ENCODE measurements at regions not wholly inside any gene's neighbourhood (a gene's known extent, or its start where the extent isn't known, plus 50 kb on each side); places are given as distances from the start of the nearest gene placed in this dataset.
"Not testable (repeated sequence)": the region's sequence is repeated elsewhere in the genome, so short reads cannot be mapped to it uniquely, and the experiment has no call there.

DNA sequence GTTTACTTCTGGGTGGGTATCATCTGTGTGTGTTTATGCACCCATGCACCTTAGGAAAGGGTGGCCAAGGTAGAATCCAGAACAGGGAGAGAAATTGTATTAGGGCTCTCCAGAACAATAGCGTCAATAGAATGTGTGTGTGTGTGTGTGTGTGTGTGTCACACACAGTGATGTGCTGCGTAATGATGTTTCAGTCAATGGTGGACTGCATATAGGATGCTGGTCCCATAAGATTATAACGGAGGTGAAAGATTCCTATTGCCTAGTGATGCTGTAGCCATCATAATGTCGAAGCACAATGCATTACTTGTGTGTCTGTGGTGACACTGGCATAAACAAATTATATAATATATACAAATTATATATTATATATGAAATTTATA lies 69.3 kb upstream of the PRR23C start (continued):
- TF ChIP-seq, protein P1, sequence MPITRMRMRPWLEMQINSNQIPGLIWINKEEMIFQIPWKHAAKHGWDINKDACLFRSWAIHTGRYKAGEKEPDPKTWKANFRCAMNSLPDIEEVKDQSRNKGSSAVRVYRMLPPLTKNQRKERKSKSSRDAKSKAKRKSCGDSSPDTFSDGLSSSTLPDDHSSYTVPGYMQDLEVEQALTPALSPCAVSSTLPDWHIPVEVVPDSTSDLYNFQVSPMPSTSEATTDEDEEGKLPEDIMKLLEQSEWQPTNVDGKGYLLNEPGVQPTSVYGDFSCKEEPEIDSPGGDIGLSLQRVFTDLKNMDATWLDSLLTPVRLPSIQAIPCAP (CRISPR knock-in tag; IDR thresholded peaks at IDR 0.05; ENCODE audit: low read depth), result no peak

DNA sequence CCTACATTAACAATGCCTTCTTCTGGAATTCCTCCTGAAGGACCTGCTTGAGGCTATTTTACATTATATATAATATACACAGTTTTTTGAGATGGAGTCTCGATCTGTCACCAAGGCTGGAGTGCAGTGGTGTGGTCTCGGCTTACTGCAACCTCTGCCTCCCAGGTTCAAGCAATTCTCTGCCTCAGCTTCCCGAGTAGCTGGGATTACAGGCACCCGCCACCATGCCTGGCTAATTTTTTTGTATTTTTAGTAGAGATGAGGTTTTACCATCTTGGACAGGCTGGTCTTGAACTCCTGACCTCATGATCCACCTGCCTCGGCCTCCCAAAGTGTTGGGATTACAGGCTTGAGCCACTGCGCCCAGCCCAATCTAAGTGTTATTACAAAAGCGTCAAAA lies 71.9 kb upstream of the PRR23C start:
- H3K27me3 ChIP-seq (ENCODE audit: control insufficient read depth in 1 of 2, insufficient read depth in 2 of 2, low read length in 2 of 2); FAIRE-seq; DNase-seq (ENCODE audit: low spot score); intact Hi-C loops (cut with micrococcal nuclease; ENCODE audit: unreplicated experiment); H3K79me2 ChIP-seq (ENCODE audit: insufficient read depth, low read length); ATAC-seq; CTCF ChIA-PET (ENCODE audit: low intra/inter-chr PET ratio, low total read pairs); H3K27ac ChIP-seq (ENCODE audit: extremely low read length, insufficient read depth, low read length); H3K4me1 ChIP-seq (ENCODE audit: insufficient read depth, low read length); BruUV-seq (replicated peaks); H4K20me1 ChIP-seq (ENCODE audit: insufficient read depth, low read length); H3K4me3 ChIP-seq (replicated peaks in 1 of 3; ENCODE audit: insufficient read depth in 1 of 3, low read depth in 2 of 3, low read length in 3 of 3); H3K4me2 ChIP-seq (ENCODE audit: low read depth, low read length); H3K36me3 ChIP-seq (replicated peaks in 1 of 2; ENCODE audit: control insufficient read depth in 1 of 2, insufficient read depth in 2 of 2, low read length in 2 of 2); H2AFZ ChIP-seq (ENCODE audit: low read length); POLR2A ChIA-PET; H3K9me3 ChIP-seq (ENCODE audit: low read length); in situ Hi-C loops (cut with HindIII; ENCODE audit: extremely low pct_ligation_motif_present, low pct_unique_long_range_greater_than_20kb); H3K9ac ChIP-seq (ENCODE audit: insufficient read depth, low read depth, low read length): not testable (repeated sequence)
- 44% methylated on average over 7 of the region's 7 CpGs for WGBS (ENCODE audit: low lambda C conversion rate)

DNA sequence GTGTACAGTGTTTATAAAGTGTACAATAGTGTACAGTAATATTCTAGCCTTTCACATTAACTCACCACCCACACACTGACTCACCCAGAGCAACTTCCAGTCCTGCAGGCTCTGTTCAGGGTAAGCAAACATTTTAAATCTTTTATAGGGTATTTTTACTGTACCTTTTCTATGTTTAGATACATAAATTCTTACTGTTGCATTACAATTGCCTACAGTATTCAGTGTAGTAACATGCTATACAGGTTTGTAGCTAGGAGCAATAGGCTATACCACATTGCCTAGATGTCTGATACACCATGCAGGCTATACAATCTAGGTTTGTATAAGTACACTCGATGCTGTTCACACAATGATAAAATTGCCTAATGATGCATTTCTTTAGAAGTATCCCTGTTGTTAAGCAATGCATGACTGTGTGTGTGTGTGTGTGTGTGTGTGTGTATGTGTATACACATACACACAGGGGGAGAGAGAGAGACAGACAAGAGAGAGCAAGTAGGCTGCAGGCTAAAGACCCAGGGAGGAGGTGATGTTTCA lies 72.5 kb upstream of the PRR23C start:
- WGBS (ENCODE audit: low lambda C conversion rate), result 0% methylated on average over 1 of the region's 1 CpG
- Histone ChIP-seq H3K36me3 (replicated peaks in 1 of 2; ENCODE audit: control insufficient read depth in 1 of 2, insufficient read depth in 2 of 2, low read length in 2 of 2) (no peaks in the 10 kb centered on the region), H4K20me1 (ENCODE audit: insufficient read depth, low read length) (no peaks in the 10 kb centered on the region), H3K4me3 (replicated peaks in 1 of 3; ENCODE audit: insufficient read depth in 1 of 3, low read depth in 2 of 3, low read length in 3 of 3) (no peak overlapping the region), H3K9ac (ENCODE audit: insufficient read depth, low read depth, low read length) (no peak overlapping the region), H3K27ac (ENCODE audit: extremely low read length, insufficient read depth, low read length) (no peak overlapping the region), H3K4me1 (ENCODE audit: insufficient read depth, low read length) (peaks cover 12% of the 10 kb centered on the region), H3K27me3 (ENCODE audit: control insufficient read depth in 1 of 2, insufficient read depth in 2 of 2, low read length in 2 of 2) (no peaks in the 10 kb centered on the region), H2AFZ (ENCODE audit: low read length) (no peak overlapping the region), H3K4me2 (ENCODE audit: low read depth, low read length) (no peak overlapping the region), H3K9me3 (ENCODE audit: low read length) (no peaks in the 10 kb centered on the region), H3K79me2 (ENCODE audit: insufficient read depth, low read length) (no peaks in the 10 kb centered on the region)
- intact Hi-C loops (cut with micrococcal nuclease; ENCODE audit: unreplicated experiment) (no loop called here), in situ Hi-C loops (cut with HindIII; ENCODE audit: extremely low pct_ligation_motif_present, low pct_unique_long_range_greater_than_20kb) (no loop called here)
- CTCF ChIA-PET (ENCODE audit: low intra/inter-chr PET ratio, low total read pairs), result no interaction called here
- DNase-seq (ENCODE audit: low spot score) (no peak), ATAC-seq (no peak), FAIRE-seq (no peak)
- POLR2A ChIA-PET, result no interaction called here
- BruUV-seq (replicated peaks), result no TSS peak
- TF ChIP-seq, protein P2, sequence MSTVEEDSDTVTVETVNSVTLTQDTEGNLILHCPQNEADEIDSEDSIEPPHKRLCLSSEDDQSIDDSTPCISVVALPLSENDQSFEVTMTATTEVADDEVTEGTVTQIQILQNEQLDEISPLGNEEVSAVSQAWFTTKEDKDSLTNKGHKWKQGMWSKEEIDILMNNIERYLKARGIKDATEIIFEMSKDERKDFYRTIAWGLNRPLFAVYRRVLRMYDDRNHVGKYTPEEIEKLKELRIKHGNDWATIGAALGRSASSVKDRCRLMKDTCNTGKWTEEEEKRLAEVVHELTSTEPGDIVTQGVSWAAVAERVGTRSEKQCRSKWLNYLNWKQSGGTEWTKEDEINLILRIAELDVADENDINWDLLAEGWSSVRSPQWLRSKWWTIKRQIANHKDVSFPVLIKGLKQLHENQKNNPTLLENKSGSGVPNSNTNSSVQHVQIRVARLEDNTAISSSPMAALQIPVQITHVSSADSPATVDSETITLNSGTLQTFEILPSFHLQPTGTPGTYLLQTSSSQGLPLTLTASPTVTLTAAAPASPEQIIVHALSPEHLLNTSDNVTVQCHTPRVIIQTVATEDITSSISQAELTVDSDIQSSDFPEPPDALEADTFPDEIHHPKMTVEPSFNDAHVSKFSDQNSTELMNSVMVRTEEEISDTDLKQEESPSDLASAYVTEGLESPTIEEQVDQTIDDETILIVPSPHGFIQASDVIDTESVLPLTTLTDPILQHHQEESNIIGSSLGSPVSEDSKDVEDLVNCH (CRISPR knock-in tag; IDR thresholded peaks at IDR 0.05), result no peak
- TF ChIP-seq POLR2AphosphoS2 (IDR thresholded peaks at IDR 0.05; ENCODE audit: low read depth, low read length), result no peak
- TF ChIP-seq IRF2 (CRISPR knock-in tag; IDR thresholded peaks at IDR 0.05), result no peak
- TF ChIP-seq, protein P3, sequence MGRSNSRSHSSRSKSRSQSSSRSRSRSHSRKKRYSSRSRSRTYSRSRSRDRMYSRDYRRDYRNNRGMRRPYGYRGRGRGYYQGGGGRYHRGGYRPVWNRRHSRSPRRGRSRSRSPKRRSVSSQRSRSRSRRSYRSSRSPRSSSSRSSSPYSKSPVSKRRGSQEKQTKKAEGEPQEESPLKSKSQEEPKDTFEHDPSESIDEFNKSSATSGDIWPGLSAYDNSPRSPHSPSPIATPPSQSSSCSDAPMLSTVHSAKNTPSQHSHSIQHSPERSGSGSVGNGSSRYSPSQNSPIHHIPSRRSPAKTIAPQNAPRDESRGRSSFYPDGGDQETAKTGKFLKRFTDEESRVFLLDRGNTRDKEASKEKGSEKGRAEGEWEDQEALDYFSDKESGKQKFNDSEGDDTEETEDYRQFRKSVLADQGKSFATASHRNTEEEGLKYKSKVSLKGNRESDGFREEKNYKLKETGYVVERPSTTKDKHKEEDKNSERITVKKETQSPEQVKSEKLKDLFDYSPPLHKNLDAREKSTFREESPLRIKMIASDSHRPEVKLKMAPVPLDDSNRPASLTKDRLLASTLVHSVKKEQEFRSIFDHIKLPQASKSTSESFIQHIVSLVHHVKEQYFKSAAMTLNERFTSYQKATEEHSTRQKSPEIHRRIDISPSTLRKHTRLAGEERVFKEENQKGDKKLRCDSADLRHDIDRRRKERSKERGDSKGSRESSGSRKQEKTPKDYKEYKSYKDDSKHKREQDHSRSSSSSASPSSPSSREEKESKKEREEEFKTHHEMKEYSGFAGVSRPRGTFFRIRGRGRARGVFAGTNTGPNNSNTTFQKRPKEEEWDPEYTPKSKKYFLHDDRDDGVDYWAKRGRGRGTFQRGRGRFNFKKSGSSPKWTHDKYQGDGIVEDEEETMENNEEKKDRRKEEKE (IDR thresholded peaks at IDR 0.05), result no peak
- no peak for TF ChIP-seq ELF3 (CRISPR knock-in tag; IDR thresholded peaks at IDR 0.05)
- TF ChIP-seq CBFB (CRISPR knock-in tag; IDR thresholded peaks at IDR 0.05), result no peak
- no peak for TF ChIP-seq ARHGAP35 (CRISPR knock-in tag; IDR thresholded peaks at IDR 0.05; ENCODE audit: borderline replicate concordance)
- no peak for TF ChIP-seq NFATC3 (CRISPR knock-in tag; IDR thresholded peaks at IDR 0.05)
